ENCODE measurements at regions not wholly inside any gene's neighbourhood (a gene's known extent, or its start where the extent isn't known, plus 50 kb on each side); places are given as distances from the start of the nearest gene placed in this dataset.

DNA sequence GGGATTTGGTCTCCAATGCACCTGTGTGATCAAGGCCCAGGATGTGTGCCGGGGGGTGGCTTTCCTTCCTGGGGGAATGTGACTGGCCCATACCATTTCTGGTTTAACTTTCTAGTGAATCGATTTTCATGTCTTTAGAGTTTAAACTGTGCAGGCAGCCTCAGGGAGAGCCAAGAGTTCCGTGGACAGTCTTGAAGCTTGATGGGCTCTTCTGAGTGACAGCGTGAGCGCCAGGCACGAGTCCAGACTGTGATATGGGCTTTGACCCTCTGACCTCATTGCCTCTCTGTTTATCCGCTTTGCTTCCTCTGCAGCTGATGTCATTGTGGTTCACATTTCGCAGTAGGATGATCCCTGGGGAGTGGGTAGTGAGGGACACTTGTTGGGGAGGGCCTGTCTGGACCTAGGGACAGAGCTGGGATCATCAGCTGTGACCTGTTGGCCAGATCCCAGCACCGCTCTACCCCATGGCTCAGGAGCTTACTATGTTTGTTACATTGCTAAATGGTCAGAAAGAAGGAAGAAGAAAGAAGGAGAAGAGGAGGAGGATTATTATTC lies 80.6 kb upstream of the CLDN5 start:
- Histone ChIP-seq H3K9me3 (no peaks in the 10 kb centered on the region), H3K4me1 (peaks cover 12% of the 10 kb centered on the region), H3K4me3 (no peak overlapping the region), H3K36me3 (ENCODE audit: insufficient read depth in 1 of 2, low read depth in 1 of 2) (no peaks in the 10 kb centered on the region), H3K27ac (peak overlapping the region; percentile 76), H3K27me3 (ENCODE audit: insufficient read depth in 3 of 3, low read length in 2 of 3) (no peaks in the 10 kb centered on the region)
- ATAC-seq (peak; percentile 22 to 54 (median 42)), DNase-seq (no peak)
- TF ChIP-seq CTCF (IDR thresholded peaks at IDR 0.05), result no peak
- intact Hi-C loops (cut with DNase I), result no loop called here
- WGBS, 3 donors, result 43 to 52% (median 52%) methylated on average over 9 of the region's 9 CpGs

DNA sequence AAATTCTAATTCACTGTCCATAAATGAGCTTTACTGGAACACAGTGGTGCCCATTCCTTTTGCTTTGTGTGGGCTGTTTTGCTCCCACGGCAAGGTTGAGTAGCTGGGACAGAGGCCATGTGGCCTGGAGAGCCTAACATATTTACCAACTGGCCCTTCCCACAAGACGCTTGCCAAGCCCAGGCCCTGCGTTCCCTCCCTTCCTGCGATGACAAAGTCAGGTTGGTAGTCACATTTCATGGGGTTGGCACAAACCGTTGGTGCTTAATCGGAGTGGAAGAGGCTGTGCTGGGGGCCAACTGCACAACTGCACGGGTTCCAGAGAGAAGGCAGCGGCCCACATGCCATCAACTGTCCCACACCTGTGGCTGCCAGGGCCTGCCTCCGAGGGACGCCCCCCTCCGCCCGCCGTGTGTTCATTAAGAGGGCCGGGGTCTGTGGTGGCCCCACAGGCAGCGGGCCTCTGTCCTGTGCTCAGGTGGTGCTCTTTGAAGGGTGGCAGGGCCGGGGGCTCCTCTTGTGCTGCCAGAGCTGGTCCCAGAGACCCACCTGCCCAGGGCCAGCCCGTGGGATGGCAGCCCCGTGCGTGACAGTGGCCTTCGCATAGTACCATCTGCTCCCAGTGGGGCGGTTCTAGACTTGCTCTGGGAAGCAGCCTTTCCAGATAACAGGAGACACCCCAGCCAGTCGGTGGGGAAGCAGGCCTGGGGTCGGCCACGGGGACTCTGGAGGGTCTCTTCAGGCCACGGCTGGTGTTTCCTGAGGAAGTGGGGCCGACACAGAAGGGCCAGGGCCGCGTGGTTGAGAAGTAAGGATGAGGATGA lies 81.5 kb upstream of the CLDN5 start:
- TF ChIP-seq CTCF (IDR thresholded peaks at IDR 0.05), result no peak
- peaks cover 12% of the 10 kb centered on the region for H3K4me1 ChIP-seq
- ATAC-seq (peak; percentile 88 to 98 (median 94)), DNase-seq (peak; percentile 64 to 85)
- intact Hi-C loops (cut with DNase I), result no loop called here
- peak overlapping the region; percentile 76 for H3K27ac ChIP-seq
- H3K9me3 ChIP-seq, result no peaks in the 10 kb centered on the region
- H3K4me3 ChIP-seq, result no peak overlapping the region
- WGBS, 3 donors, result 53 to 54% (median 53%) methylated on average over 28 of the region's 28 CpGs
- no peaks in the 10 kb centered on the region for H3K36me3 ChIP-seq (ENCODE audit: insufficient read depth in 1 of 2, low read depth in 1 of 2)
- no peaks in the 10 kb centered on the region for H3K27me3 ChIP-seq (ENCODE audit: insufficient read depth in 3 of 3, low read length in 2 of 3)

- peak overlapping the region; percentile 76 for H3K27ac ChIP-seq
- 85 to 90% (median 85%) methylated on average over 16 of the region's 16 CpGs for WGBS, 3 donors
- no peak for DNase-seq
Observed at GRCh38 chr22:19606332-19607191, 82.4 kb upstream of the CLDN5 start.

More at GRCh38 chr22:19606332-19607191, 82.4 kb upstream of the CLDN5 start:
- H3K27me3 ChIP-seq (ENCODE audit: insufficient read depth in 3 of 3, low read length in 2 of 3), result no peaks in the 10 kb centered on the region
- ATAC-seq, result no peak
- TF ChIP-seq CTCF (IDR thresholded peaks at IDR 0.05), result no peak
- H3K4me3 ChIP-seq, result no peak overlapping the region
- intact Hi-C loops (cut with DNase I), result no loop called here
- no peaks in the 10 kb centered on the region for H3K9me3 ChIP-seq
- peaks cover 12% of the 10 kb centered on the region for H3K4me1 ChIP-seq
- H3K36me3 ChIP-seq (ENCODE audit: insufficient read depth in 1 of 2, low read depth in 1 of 2), result no peaks in the 10 kb centered on the region
